ENCODE measurements at regions not wholly inside any gene's neighbourhood (a gene's known extent, or its start where the extent isn't known, plus 50 kb on each side); places are given as distances from the start of the nearest gene placed in this dataset.
A peak's percentile ranks its signal among the peaks of the same experiment; 100 is the strongest.

DNA sequence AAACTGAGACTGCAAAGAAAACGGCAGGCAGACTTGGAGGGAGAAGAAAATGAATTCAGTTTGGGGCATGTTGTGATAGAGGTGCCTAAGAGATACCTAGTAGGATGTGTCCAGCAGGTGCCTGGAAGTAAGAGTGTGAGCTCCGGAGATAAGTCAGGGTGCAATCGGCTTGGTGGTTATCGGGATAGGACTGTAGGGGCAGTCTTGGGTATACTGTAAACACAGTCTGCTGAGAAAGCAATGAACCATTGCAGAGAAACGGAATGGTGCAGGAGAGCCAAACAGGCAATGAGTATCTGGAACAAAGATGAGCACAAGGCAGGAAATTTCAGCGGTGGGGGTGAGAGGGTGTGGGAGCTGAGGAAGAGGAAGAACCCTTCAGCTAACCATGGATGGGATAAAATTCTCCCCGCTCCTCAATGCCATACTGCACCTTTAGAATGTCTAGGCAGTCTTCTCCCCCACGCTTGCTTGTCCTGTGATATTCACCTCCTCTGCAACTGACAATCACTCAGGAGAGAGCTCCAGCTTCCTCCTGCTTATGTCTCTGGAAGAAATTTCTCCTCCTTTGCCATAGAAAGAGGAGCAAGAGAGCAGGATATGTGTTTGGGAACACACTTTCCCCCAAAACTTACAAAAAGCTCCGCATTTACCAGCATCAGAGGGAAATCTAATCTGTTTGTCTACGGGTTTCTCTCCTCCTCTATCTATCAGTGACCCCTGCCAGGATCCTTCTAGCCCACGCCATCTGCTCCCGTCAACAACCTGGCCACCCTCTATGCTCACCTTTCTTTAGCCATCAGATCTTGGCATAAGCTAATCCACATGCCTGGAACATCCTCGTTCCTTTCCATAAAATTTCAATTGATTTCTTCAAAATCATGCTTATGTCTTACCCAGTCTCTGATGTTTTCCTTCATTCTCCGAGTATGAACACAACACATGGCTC is 381.7 kb upstream of the JARID2 start:
- Histone ChIP-seq H3K9me3 (ENCODE audit: control insufficient read depth, insufficient read depth, low read depth, low read length) (no peaks in the 10 kb centered on the region), H3K4me1 (ENCODE audit: control insufficient read depth, insufficient read depth, low read length) (no peaks in the 10 kb centered on the region), H3K27ac (ENCODE audit: extremely low read depth, low read depth, low read length) (no peak overlapping the region), H3K36me3 (ENCODE audit: control insufficient read depth in 2 of 2, insufficient read depth in 1 of 2, low read length in 2 of 2) (no peaks in the 10 kb centered on the region), H3K4me3 (ENCODE audit: low read depth, low read length) (no peak overlapping the region)
- TF ChIP-seq, protein P1, sequence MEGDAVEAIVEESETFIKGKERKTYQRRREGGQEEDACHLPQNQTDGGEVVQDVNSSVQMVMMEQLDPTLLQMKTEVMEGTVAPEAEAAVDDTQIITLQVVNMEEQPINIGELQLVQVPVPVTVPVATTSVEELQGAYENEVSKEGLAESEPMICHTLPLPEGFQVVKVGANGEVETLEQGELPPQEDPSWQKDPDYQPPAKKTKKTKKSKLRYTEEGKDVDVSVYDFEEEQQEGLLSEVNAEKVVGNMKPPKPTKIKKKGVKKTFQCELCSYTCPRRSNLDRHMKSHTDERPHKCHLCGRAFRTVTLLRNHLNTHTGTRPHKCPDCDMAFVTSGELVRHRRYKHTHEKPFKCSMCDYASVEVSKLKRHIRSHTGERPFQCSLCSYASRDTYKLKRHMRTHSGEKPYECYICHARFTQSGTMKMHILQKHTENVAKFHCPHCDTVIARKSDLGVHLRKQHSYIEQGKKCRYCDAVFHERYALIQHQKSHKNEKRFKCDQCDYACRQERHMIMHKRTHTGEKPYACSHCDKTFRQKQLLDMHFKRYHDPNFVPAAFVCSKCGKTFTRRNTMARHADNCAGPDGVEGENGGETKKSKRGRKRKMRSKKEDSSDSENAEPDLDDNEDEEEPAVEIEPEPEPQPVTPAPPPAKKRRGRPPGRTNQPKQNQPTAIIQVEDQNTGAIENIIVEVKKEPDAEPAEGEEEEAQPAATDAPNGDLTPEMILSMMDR (tag by site-specific recombination; IDR thresholded peaks at IDR 0.05) = peak; percentile 68
- TF ChIP-seq ZBTB8A (tag by site-specific recombination; IDR thresholded peaks at IDR 0.05) (no peak), ZNF19 (tag by site-specific recombination; IDR thresholded peaks at IDR 0.05; ENCODE audit: low read depth) (no peak), ZNF830 (tag by site-specific recombination; IDR thresholded peaks at IDR 0.05; ENCODE audit: low read depth) (no peak)
- TF ChIP-seq, protein P2, sequence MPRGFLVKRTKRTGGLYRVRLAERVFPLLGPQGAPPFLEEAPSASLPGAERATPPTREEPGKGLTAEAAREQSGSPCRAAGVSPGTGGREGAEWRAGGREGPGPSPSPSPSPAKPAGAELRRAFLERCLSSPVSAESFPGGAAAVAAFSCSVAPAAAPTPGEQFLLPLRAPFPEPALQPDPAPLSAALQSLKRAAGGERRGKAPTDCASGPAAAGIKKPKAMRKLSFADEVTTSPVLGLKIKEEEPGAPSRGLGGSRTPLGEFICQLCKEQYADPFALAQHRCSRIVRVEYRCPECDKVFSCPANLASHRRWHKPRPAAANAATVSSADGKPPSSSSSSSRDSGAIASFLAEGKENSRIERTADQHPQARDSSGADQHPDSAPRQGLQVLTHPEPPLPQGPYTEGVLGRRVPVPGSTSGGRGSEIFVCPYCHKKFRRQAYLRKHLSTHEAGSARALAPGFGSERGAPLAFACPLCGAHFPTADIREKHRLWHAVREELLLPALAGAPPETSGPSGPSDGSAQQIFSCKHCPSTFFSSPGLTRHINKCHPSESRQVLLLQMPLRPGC (tag by site-specific recombination; IDR thresholded peaks at IDR 0.05) = no peak
- ChIA-PET CTCF (interaction anchor here (0.6 kb wide), 1 partner anchor 40 kb away, joined by 7 read pairs; no protein-coding TSS in a partner anchor), POLR2A (no interaction called here)

DNA sequence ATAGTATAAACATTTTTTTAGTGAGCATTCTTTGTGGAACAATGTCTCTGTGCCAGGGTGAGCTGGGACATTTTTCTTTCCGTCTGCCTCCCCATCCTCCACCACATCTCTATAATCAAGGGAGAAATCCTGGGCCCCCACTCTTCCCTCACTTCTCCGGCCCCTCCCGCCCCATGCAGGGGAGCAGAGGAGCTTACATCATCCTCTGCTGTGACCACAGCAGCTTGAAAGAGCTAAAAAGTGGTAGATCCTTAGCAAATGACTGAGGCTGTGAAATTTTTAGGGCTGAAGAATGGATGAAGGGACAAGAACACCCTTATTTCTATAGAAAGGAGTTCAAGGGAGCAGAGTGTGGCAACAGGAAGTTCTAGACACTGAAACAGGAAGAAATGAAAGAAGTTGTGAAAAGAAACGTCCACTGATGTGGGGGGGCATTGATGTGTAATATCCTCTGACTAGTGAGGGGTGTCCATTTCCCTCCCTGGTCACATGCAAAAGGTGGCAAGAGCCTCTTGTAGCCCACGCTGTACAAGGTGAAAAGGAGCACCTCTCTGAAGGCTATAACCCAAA is 380.3 kb upstream of the JARID2 start:
- Histone ChIP-seq H3K4me3 (ENCODE audit: low read depth, low read length) (no peak overlapping the region), H3K27ac (ENCODE audit: extremely low read depth, low read depth, low read length) (no peak overlapping the region), H3K9me3 (ENCODE audit: control insufficient read depth, insufficient read depth, low read depth, low read length) (no peaks in the 10 kb centered on the region), H3K36me3 (ENCODE audit: control insufficient read depth in 2 of 2, insufficient read depth in 1 of 2, low read length in 2 of 2) (no peaks in the 10 kb centered on the region), H3K4me1 (ENCODE audit: control insufficient read depth, insufficient read depth, low read length) (no peaks in the 10 kb centered on the region)
- ChIA-PET POLR2A (interaction anchor here (0.7 kb wide), 1 partner anchor 37 kb away, joined by 3 read pairs; no protein-coding TSS in a partner anchor), CTCF (interaction anchor here (0.6 kb wide), 1 partner anchor 39 kb away, joined by 3 read pairs; no protein-coding TSS in a partner anchor)
- TF ChIP-seq, protein P3, sequence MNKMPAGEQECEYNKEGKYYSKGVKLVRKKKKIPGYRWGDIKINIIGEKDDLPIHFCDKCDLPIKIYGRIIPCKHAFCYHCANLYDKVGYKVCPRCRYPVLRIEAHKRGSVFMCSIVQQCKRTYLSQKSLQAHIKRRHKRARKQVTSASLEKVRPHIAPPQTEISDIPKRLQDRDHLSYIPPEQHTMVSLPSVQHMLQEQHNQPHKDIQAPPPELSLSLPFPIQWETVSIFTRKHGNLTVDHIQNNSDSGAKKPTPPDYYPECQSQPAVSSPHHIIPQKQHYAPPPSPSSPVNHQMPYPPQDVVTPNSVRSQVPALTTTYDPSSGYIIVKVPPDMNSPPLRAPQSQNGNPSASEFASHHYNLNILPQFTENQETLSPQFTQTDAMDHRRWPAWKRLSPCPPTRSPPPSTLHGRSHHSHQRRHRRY (tag by site-specific recombination; IDR thresholded peaks at IDR 0.05) = no peak
- TF ChIP-seq ZBTB7A (tag by site-specific recombination; IDR thresholded peaks at IDR 0.05; ENCODE audit: low read depth) = no peak
- no peak for TF ChIP-seq SP3 (tag by site-specific recombination; IDR thresholded peaks at IDR 0.05)
- TF ChIP-seq, protein P4, sequence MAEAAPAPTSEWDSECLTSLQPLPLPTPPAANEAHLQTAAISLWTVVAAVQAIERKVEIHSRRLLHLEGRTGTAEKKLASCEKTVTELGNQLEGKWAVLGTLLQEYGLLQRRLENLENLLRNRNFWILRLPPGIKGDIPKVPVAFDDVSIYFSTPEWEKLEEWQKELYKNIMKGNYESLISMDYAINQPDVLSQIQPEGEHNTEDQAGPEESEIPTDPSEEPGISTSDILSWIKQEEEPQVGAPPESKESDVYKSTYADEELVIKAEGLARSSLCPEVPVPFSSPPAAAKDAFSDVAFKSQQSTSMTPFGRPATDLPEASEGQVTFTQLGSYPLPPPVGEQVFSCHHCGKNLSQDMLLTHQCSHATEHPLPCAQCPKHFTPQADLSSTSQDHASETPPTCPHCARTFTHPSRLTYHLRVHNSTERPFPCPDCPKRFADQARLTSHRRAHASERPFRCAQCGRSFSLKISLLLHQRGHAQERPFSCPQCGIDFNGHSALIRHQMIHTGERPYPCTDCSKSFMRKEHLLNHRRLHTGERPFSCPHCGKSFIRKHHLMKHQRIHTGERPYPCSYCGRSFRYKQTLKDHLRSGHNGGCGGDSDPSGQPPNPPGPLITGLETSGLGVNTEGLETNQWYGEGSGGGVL (tag by site-specific recombination; IDR thresholded peaks at IDR 0.05) = peak; percentile 75
- TF ChIP-seq OVOL3 (tag by site-specific recombination; IDR thresholded peaks at IDR 0.05) = no peak
- TF ChIP-seq ZNF423 (tag by site-specific recombination; IDR thresholded peaks at IDR 0.05) = no peak
- TF ChIP-seq ZFP69B (tag by site-specific recombination; IDR thresholded peaks at IDR 0.05) = no peak
- no peak for TF ChIP-seq ZNF174 (tag by site-specific recombination; IDR thresholded peaks at IDR 0.05)
- no peak for TF ChIP-seq REPIN1 (tag by site-specific recombination; IDR thresholded peaks at IDR 0.05; ENCODE audit: low read depth)
- TF ChIP-seq ZNF16 (tag by site-specific recombination; IDR thresholded peaks at IDR 0.05; ENCODE audit: low read depth) = no peak
- no peak for TF ChIP-seq ZFP3 (tag by site-specific recombination; IDR thresholded peaks at IDR 0.05; ENCODE audit: low read depth)
- no peak for TF ChIP-seq ZNF837 (tag by site-specific recombination; IDR thresholded peaks at IDR 0.05)
- no peak for TF ChIP-seq ZNF521 (tag by site-specific recombination; IDR thresholded peaks at IDR 0.05)
- peak; percentile 16; the same call in 1 of the 2 replicates for TF ChIP-seq GLIS1 (tag by site-specific recombination; IDR thresholded peaks at IDR 0.05)
- TF ChIP-seq, protein P5, sequence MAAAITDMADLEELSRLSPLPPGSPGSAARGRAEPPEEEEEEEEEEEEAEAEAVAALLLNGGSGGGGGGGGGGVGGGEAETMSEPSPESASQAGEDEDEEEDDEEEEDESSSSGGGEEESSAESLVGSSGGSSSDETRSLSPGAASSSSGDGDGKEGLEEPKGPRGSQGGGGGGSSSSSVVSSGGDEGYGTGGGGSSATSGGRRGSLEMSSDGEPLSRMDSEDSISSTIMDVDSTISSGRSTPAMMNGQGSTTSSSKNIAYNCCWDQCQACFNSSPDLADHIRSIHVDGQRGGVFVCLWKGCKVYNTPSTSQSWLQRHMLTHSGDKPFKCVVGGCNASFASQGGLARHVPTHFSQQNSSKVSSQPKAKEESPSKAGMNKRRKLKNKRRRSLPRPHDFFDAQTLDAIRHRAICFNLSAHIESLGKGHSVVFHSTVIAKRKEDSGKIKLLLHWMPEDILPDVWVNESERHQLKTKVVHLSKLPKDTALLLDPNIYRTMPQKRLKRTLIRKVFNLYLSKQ (tag by site-specific recombination; IDR thresholded peaks at IDR 0.05; ENCODE audit: borderline replicate concordance) = no peak
- no peak for TF ChIP-seq ZNF677 (tag by site-specific recombination; IDR thresholded peaks at IDR 0.05)
- no peak for TF ChIP-seq ZNF146 (tag by site-specific recombination; IDR thresholded peaks at IDR 0.05)
- TF ChIP-seq PRDM1 (tag by site-specific recombination; IDR thresholded peaks at IDR 0.05) = no peak
- peak; percentile 16; the same call in 1 of the 2 replicates for TF ChIP-seq ZIC2 (tag by site-specific recombination; IDR thresholded peaks at IDR 0.05)
